Esophagus squamous epithelium (tissue), 4 donors: ENCODE measurements at regions not wholly inside any gene's neighbourhood (a gene's known extent, or its start where the extent isn't known, plus 50 kb on each side); places are given as distances from the start of the nearest gene placed in this dataset.
"Not testable (repeated sequence)": the region's sequence is repeated elsewhere in the genome, so short reads cannot be mapped to it uniquely, and the experiment has no call there.

Experiments
- CTCF ChIP-seq, 6 experiments: fragments of 450-650 bp in 4 of 6; fragments of 200-600 bp in 2 of 6; sonication (generic) in 2 of 6; IDR thresholded peaks; one replicate each; pipeline ENCODE4 v1.5.1; 2016 to 2019; ENCODE audit warnings: antibody characterized with exemption in 6 of 6, mild to moderate bottlenecking in 4 of 6, moderate library complexity in 4 of 6
- POLR2A ChIP-seq, 4 donors: fragments of 450-650 bp; IDR thresholded peaks; one replicate each; pipeline ENCODE4 v1.6.1; 2017; ENCODE audit warnings: antibody characterized with exemption in 4 of 4, mild to moderate bottlenecking in 4 of 4, moderate library complexity in 3 of 4

GRCh38 chr15:44833081-44833480 lies 96.8 kb downstream of the TRIM69 start:
- TF ChIP-seq POLR2A, CTCF (IDR thresholded peaks at IDR 0.05): not testable (repeated sequence)
